Ascending aorta (tissue), 2 donors: ENCODE measurements at regions not wholly inside any gene's neighbourhood (a gene's known extent, or its start where the extent isn't known, plus 50 kb on each side); places are given as distances from the start of the nearest gene placed in this dataset.

Experiments
- DNase-seq, 2 donors: peaks; one replicate each; pipeline ENCODE4 v3.0.0-alpha.2; 2019; ENCODE audit warnings: low spot score in 2 of 2
- H3K27ac ChIP-seq, 2 donors: fragments of 200-600 bp; sonication (generic); one replicate each; pipeline ENCODE4 v1.5.1; 2016 to 2017; ENCODE audit warnings: mild to moderate bottlenecking in 1 of 2
- H3K27me3 ChIP-seq: fragments of 200-600 bp; sonication (generic); one replicate; pipeline ENCODE4 v1.5.1; 2017
- H3K36me3 ChIP-seq, 2 donors: fragments of 200-600 bp; sonication (generic); one replicate each; pipeline ENCODE4 v1.5.1; 2016
- H3K4me1 ChIP-seq, 2 donors: fragments of 200-600 bp; sonication (generic); one replicate each; pipeline ENCODE4 v1.5.1; 2016 to 2017; ENCODE audit warnings: mild to moderate bottlenecking in 1 of 2
- H3K4me3 ChIP-seq, 2 donors: fragments of 200-600 bp; sonication (generic); one replicate each; pipeline ENCODE4 v1.5.1; 2016 to 2017; ENCODE audit warnings: mild to moderate bottlenecking in 1 of 2
- H3K9me3 ChIP-seq, 2 donors: fragments of 200-600 bp; sonication (generic); one replicate each; pipeline ENCODE4 v1.5.1; 2016
- intact Hi-C: fragments of 100-400 bp; cut with DNase I; formaldehyde crosslinking; loops from one replicate; pipeline ENCODE4 v1.15.1; 2023
- TF ChIP-seq, protein P1 (sequence below), 3 experiments: fragments of 200-600 bp in 2 of 3; fragments of 450-650 bp in 1 of 3; sonication (generic) in 2 of 3; IDR thresholded peaks; one replicate each; pipeline ENCODE4 v1.5.1; 2016 to 2019; ENCODE audit warnings: antibody characterized with exemption in 3 of 3, mild to moderate bottlenecking in 1 of 3, moderate library complexity in 1 of 3

DNA sequence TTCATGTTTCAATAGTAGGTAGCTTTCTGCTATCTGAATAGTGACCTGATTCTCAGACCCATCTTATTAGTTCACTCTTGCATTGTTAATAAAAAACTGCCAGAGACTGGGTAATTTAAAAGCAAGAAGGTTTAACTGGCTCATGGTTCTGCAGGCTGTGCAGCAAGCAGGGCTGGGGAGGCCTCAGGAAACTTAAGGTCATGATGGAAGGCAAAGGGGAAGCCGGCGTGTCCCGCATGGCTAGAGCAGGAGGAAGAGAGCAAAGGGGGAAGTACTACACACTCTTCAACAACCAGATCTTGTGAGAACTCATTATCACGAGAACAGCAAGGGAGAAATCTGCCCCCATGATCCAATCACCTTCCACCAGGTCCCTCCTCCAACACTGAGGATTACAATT, 185.2 kb upstream of the PITRM1 start:
- no peaks in the 10 kb centered on the region for H3K27me3 ChIP-seq
- H3K36me3 ChIP-seq, result no peaks in the 10 kb centered on the region
- peaks cover 0 to 3% of the 10 kb centered on the region in 2 donors for H3K4me1 ChIP-seq
- H3K27ac ChIP-seq, result no peak overlapping the region
- no peak for DNase-seq
- H3K9me3 ChIP-seq, result peaks cover 0 to 3% of the 10 kb centered on the region in 2 donors
- no peak overlapping the region for H3K4me3 ChIP-seq
- TF ChIP-seq, protein P1, sequence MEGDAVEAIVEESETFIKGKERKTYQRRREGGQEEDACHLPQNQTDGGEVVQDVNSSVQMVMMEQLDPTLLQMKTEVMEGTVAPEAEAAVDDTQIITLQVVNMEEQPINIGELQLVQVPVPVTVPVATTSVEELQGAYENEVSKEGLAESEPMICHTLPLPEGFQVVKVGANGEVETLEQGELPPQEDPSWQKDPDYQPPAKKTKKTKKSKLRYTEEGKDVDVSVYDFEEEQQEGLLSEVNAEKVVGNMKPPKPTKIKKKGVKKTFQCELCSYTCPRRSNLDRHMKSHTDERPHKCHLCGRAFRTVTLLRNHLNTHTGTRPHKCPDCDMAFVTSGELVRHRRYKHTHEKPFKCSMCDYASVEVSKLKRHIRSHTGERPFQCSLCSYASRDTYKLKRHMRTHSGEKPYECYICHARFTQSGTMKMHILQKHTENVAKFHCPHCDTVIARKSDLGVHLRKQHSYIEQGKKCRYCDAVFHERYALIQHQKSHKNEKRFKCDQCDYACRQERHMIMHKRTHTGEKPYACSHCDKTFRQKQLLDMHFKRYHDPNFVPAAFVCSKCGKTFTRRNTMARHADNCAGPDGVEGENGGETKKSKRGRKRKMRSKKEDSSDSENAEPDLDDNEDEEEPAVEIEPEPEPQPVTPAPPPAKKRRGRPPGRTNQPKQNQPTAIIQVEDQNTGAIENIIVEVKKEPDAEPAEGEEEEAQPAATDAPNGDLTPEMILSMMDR (IDR thresholded peaks at IDR 0.05), result no peak
- intact Hi-C loops, result no loop called here

DNA sequence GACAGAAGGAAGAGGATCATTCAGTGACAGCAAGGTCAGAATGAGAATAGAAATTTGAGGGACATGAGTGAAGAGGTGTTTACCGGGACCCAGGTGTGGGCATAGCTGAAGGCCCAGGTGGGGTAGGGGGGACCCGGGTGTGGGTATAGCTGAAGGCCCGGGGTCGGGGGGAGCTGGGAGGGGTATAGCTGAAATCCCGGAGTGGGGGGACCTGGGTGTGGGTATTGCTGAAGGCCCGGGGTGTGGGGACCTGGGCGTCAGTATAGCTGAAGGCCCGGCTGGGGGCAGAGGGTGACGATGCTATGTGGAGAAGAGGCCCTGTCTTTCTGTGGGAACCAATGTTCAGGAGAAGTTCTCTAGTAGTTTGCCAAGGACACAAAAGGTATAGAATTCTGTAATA, 183.0 kb upstream of the PITRM1 start:
- peaks cover 0 to 3% of the 10 kb centered on the region in 2 donors for H3K4me1 ChIP-seq
- DNase-seq, result no peak
- intact Hi-C loops, result no loop called here
- no peak overlapping the region for H3K27ac ChIP-seq
- no peaks in the 10 kb centered on the region for H3K36me3 ChIP-seq
- H3K4me3 ChIP-seq, result no peak overlapping the region
- H3K9me3 ChIP-seq, result peaks cover 0 to 3% of the 10 kb centered on the region in 2 donors
- TF ChIP-seq, protein P1 (IDR thresholded peaks at IDR 0.05), result no peak
- no peaks in the 10 kb centered on the region for H3K27me3 ChIP-seq

DNA sequence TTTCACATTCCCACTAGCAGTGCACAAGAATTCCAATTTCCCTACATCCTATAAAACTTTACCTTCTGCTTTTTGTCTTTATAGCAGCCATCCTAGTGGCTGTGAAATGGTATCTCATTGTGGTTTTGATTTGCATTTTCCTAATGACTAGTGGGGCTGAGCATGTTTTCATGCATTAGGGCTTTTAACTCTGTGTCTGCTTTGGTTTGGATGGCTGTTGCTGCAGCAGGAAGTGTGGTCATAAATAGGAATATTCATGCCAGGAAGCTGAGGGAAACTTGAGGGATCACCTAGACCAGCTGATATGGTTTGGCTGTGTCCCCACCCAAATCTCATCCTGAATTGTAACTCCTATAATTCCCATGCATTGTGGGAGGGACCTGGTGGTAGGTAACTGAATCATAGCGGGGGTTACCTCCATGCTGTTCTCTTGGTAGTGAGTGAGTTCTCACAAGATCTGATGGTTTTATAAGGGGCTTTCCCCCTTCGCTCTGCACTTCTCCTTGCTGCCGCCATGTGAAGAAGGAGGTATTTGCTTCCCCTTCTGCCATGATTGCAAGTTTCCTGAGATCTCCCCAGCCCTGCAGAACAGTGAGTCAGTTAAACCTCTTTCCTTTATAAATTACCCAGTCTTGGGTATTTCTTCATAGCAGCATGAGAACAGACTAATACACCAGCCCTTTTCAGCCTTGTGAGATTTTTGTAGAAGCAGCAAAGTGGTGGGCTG, 181.8 kb upstream of the PITRM1 start:
- no peak for DNase-seq
- Histone ChIP-seq H3K4me3 (no peak overlapping the region), H3K36me3 (no peaks in the 10 kb centered on the region), H3K4me1 (peaks cover 0 to 3% of the 10 kb centered on the region in 2 donors), H3K9me3 (peaks cover 0 to 3% of the 10 kb centered on the region in 2 donors), H3K27me3 (no peaks in the 10 kb centered on the region), H3K27ac (no peak overlapping the region)
- intact Hi-C loops, result no loop called here
- TF ChIP-seq, protein P1 (IDR thresholded peaks at IDR 0.05), result no peak

DNA sequence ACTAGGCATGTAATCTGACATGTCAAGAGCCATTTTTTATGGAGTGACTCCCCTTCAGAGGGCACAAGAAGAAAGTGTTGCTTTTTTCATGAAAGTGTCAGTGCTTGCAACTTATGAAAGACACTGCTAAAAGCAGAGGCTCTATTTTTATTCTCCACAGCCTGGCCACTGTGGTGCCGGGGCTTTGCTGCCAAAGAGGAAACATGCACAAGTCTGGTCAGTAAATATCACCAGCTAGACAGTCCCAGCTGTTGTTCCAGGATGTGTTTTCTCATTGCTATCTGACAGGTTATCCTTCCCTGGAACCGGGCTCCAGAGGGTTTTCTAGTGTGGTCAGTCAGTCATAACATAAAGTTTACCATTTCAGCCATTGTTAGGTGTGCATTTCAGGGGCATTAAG, 180.7 kb upstream of the PITRM1 start:
- H3K9me3 ChIP-seq, result no peaks in the 10 kb centered on the region
- peaks cover 0 to 3% of the 10 kb centered on the region in 2 donors for H3K4me1 ChIP-seq
- intact Hi-C loops, result no loop called here
- H3K27me3 ChIP-seq, result no peaks in the 10 kb centered on the region
- H3K36me3 ChIP-seq, result no peaks in the 10 kb centered on the region
- no peak for DNase-seq
- H3K4me3 ChIP-seq, result no peak overlapping the region
- H3K27ac ChIP-seq, result no peak overlapping the region
- TF ChIP-seq, protein P1 (IDR thresholded peaks at IDR 0.05), result no peak

DNA sequence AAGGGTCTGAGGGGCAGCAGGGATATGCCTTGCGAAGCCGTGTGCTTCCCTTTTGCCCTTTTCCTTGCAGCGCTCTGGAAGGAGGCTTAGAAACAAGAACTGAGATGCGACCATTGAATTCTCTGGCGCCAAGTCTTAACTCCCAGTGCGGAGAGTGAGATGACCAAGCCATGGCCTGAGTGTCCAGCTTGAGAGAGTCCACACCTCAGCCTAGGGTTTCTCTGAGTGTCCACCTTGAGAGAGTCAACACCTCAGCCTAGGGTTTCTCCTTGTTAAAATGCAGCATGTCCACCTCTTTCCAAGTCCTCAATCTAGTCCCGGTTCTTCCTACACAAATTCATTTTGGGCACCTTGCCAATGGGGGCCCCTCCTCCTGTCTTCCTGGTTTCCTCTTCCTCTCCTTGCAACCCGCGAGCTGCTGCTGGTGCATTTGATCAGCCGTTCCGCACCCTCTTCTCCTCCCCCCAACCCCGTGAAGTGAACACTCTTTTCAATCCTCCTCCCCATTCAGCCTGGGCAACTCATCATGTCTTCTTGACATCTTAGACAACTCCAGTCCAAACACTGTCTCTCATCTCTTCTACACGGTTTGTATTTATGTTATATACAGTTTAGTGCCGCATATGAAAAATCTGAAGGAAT, 178.2 kb upstream of the PITRM1 start:
- intact Hi-C loops, result no loop called here
- H3K27ac ChIP-seq, result no peak overlapping the region

More for the DNA sequence above, 178.2 kb upstream of the PITRM1 start:
- H3K4me1 ChIP-seq, result peaks cover 0 to 3% of the 10 kb centered on the region in 2 donors
- no peaks in the 10 kb centered on the region for H3K36me3 ChIP-seq
- no peak for DNase-seq
- TF ChIP-seq, protein P1 (IDR thresholded peaks at IDR 0.05), result no peak
- H3K9me3 ChIP-seq, result no peaks in the 10 kb centered on the region
- no peaks in the 10 kb centered on the region for H3K27me3 ChIP-seq
- H3K4me3 ChIP-seq, result no peak overlapping the region
